ENCODE measurements at regions not wholly inside any gene's neighbourhood (a gene's known extent, or its start where the extent isn't known, plus 50 kb on each side); places are given as distances from the start of the nearest gene placed in this dataset.

Small RNA genes in the stretch of these regions (small RNA-seq; reads per million reads assigned to genes)
- 0 reads per million in 4 donors for gene IGKJ1
- 0 reads per million in 4 donors for gene IGKJ3
- 0 reads per million in 4 donors for gene IGKJ4
- 0 to 0.88 (median 0.15) reads per million in 4 donors for gene IGKJ5
- 0 reads per million in 4 donors for gene IGKV1-35
- 0 reads per million in 4 donors for gene IGKV2-19
- 0 reads per million in 4 donors for gene IGKV2-36
- gene IGKV2-38, result 0 reads per million in 4 donors
- gene IGKV3-25, result 0 reads per million in 4 donors
- 0 reads per million in 4 donors for gene IGKV7-3
- gene MIR4436A, result 0 reads per million in 4 donors
